ENCODE measurements at regions not wholly inside any gene's neighbourhood (a gene's known extent, or its start where the extent isn't known, plus 50 kb on each side); places are given as distances from the start of the nearest gene placed in this dataset.

- H3K4me3 ChIP-seq (IDR thresholded peaks at IDR 0.05; ENCODE audit: insufficient read depth, low read depth, low read length) = no peak overlapping the region
- no peaks in the 10 kb centered on the region for H4K20me1 ChIP-seq (ENCODE audit: insufficient read depth)
- no peaks in the 10 kb centered on the region for H3K27me3 ChIP-seq (ENCODE audit: insufficient read depth, low read depth)
- no peaks in the 10 kb centered on the region for H3K4me1 ChIP-seq (ENCODE audit: low read depth, poor library complexity, severe bottlenecking)
- H3K79me2 ChIP-seq (ENCODE audit: insufficient read depth, low read depth) = no peaks in the 10 kb centered on the region
- no peak overlapping the region for H3K4me2 ChIP-seq
- no peaks in the 10 kb centered on the region for H3K36me3 ChIP-seq (ENCODE audit: insufficient read depth)
- H3K9ac ChIP-seq = no peak overlapping the region
- no peak overlapping the region for H3K27ac ChIP-seq
- H2AFZ ChIP-seq (ENCODE audit: low read depth) = no peak overlapping the region
- TF ChIP-seq, protein P1, sequence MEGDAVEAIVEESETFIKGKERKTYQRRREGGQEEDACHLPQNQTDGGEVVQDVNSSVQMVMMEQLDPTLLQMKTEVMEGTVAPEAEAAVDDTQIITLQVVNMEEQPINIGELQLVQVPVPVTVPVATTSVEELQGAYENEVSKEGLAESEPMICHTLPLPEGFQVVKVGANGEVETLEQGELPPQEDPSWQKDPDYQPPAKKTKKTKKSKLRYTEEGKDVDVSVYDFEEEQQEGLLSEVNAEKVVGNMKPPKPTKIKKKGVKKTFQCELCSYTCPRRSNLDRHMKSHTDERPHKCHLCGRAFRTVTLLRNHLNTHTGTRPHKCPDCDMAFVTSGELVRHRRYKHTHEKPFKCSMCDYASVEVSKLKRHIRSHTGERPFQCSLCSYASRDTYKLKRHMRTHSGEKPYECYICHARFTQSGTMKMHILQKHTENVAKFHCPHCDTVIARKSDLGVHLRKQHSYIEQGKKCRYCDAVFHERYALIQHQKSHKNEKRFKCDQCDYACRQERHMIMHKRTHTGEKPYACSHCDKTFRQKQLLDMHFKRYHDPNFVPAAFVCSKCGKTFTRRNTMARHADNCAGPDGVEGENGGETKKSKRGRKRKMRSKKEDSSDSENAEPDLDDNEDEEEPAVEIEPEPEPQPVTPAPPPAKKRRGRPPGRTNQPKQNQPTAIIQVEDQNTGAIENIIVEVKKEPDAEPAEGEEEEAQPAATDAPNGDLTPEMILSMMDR (conservative IDR thresholded peaks at IDR 0.05; ENCODE audit: low read depth, low read length) = no peak
Measured at GRCh38 chr3:152760591-152760990, 74.3 kb upstream of the P2RY1 start.

DNA sequence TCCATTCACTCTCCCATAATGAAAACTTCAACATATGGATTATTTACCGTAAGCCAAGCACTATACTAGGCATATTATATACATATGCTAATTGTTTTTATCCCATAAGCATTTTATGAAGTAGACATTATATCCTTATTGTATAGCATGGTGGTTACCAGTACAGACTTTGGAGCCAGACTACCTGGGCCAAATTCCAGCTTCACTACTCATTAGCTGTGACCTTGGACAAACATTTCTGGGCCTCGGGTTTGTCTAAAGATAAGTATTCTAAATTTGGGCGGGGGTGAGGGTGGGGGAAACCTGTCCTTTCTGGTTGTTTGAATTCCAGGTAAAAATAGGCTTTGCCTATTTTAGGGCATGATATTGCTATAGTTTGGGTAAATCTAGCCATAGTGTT, 66.5 kb upstream of the P2RY1 start:
- no peaks in the 10 kb centered on the region for H4K20me1 ChIP-seq (ENCODE audit: insufficient read depth)
- no peaks in the 10 kb centered on the region for H3K36me3 ChIP-seq (ENCODE audit: insufficient read depth)
- H3K4me3 ChIP-seq (IDR thresholded peaks at IDR 0.05; ENCODE audit: insufficient read depth, low read depth, low read length) = no peak overlapping the region
- no peak overlapping the region for H2AFZ ChIP-seq (ENCODE audit: low read depth)
- no peaks in the 10 kb centered on the region for H3K4me1 ChIP-seq (ENCODE audit: low read depth, poor library complexity, severe bottlenecking)
- no peak overlapping the region for H3K9ac ChIP-seq
- TF ChIP-seq, protein P1 (conservative IDR thresholded peaks at IDR 0.05; ENCODE audit: low read depth, low read length) = no peak
- no peak overlapping the region for H3K4me2 ChIP-seq
- no peaks in the 10 kb centered on the region for H3K27me3 ChIP-seq (ENCODE audit: insufficient read depth, low read depth)
- no peaks in the 10 kb centered on the region for H3K79me2 ChIP-seq (ENCODE audit: insufficient read depth, low read depth)
- no peak overlapping the region for H3K27ac ChIP-seq

- Histone ChIP-seq H3K27me3 (ENCODE audit: insufficient read depth, low read depth) (no peaks in the 10 kb centered on the region), H3K9ac (no peak overlapping the region), H3K4me2 (no peak overlapping the region), H3K79me2 (ENCODE audit: insufficient read depth, low read depth) (no peaks in the 10 kb centered on the region), H4K20me1 (ENCODE audit: insufficient read depth) (no peaks in the 10 kb centered on the region), H2AFZ (ENCODE audit: low read depth) (no peak overlapping the region), H3K4me3 (IDR thresholded peaks at IDR 0.05; ENCODE audit: insufficient read depth, low read depth, low read length) (no peak overlapping the region), H3K4me1 (ENCODE audit: low read depth, poor library complexity, severe bottlenecking) (no peaks in the 10 kb centered on the region), H3K27ac (no peak overlapping the region), H3K36me3 (ENCODE audit: insufficient read depth) (no peaks in the 10 kb centered on the region)
- TF ChIP-seq, protein P1 (conservative IDR thresholded peaks at IDR 0.05; ENCODE audit: low read depth, low read length) = no peak
Measured at GRCh38 chr3:152769523-152769922, 65.4 kb upstream of the P2RY1 start.

GRCh38 chr3:152770296-152770695, 64.6 kb upstream of the P2RY1 start:
- Histone ChIP-seq H2AFZ (ENCODE audit: low read depth) (no peak overlapping the region), H3K4me3 (IDR thresholded peaks at IDR 0.05; ENCODE audit: insufficient read depth, low read depth, low read length) (no peak overlapping the region), H3K4me1 (ENCODE audit: low read depth, poor library complexity, severe bottlenecking) (no peaks in the 10 kb centered on the region), H3K9ac (no peak overlapping the region), H3K27ac (no peak overlapping the region), H3K36me3 (ENCODE audit: insufficient read depth) (no peaks in the 10 kb centered on the region), H3K79me2 (ENCODE audit: insufficient read depth, low read depth) (no peaks in the 10 kb centered on the region), H4K20me1 (ENCODE audit: insufficient read depth) (no peaks in the 10 kb centered on the region), H3K4me2 (no peak overlapping the region), H3K27me3 (ENCODE audit: insufficient read depth, low read depth) (no peaks in the 10 kb centered on the region)
- TF ChIP-seq, protein P1 (conservative IDR thresholded peaks at IDR 0.05; ENCODE audit: low read depth, low read length) = no peak
